ENCODE measurements at regions not wholly inside any gene's neighbourhood (a gene's known extent, or its start where the extent isn't known, plus 50 kb on each side); places are given as distances from the start of the nearest gene placed in this dataset.

DNA sequence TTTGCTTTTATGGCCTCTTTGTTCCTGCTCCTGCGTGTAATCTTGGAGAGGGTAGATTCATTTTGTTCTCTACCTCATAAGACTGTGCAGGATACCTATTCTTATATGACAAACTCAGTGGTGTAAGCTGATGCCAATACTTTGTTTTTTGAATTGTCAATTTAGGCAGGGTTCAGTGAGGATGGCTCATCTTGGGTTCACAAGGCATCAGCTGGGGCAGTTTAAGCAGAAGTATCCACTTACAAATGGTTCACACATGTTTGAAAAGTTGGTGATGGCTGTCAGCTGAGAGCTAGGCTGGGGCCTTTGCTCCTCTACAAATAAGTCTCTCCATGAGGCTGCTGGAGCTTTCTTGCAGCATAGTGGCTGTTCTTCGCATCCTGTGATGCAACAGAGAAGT, 920.6 kb upstream of the PIK3C3 start:
- TF ChIP-seq, protein P1, sequence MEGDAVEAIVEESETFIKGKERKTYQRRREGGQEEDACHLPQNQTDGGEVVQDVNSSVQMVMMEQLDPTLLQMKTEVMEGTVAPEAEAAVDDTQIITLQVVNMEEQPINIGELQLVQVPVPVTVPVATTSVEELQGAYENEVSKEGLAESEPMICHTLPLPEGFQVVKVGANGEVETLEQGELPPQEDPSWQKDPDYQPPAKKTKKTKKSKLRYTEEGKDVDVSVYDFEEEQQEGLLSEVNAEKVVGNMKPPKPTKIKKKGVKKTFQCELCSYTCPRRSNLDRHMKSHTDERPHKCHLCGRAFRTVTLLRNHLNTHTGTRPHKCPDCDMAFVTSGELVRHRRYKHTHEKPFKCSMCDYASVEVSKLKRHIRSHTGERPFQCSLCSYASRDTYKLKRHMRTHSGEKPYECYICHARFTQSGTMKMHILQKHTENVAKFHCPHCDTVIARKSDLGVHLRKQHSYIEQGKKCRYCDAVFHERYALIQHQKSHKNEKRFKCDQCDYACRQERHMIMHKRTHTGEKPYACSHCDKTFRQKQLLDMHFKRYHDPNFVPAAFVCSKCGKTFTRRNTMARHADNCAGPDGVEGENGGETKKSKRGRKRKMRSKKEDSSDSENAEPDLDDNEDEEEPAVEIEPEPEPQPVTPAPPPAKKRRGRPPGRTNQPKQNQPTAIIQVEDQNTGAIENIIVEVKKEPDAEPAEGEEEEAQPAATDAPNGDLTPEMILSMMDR (IDR thresholded peaks at IDR 0.05): no peak
- no peak for TF ChIP-seq POLR2A (IDR thresholded peaks at IDR 0.05)
